ENCODE measurements at regions not wholly inside any gene's neighbourhood (a gene's known extent, or its start where the extent isn't known, plus 50 kb on each side); places are given as distances from the start of the nearest gene placed in this dataset.

DNA sequence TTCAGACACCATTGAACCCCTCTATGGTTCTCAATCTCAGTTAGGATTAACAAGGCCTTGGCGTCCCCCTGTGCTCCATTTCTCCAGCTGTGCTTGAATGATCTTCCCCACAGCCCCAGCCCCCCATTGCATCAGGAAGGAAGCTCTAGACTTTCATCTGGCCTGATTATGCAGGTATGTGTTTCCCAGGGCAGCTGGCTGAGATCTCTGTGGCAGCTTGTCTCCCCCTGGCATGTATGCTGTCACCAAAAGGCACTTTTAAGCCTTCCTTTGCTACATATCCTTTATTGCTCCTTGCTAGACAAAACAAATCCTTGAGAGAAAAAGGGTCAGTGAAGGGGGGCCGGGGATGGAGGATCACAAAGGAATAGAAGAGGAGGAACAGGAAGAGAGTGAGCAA lies 1056.0 kb upstream of the SLIT2 start:
- no peaks in the 10 kb centered on the region for H3K9me3 ChIP-seq
- intact Hi-C loops (cut with DNase I) = no loop called here
- TF ChIP-seq, protein P1, sequence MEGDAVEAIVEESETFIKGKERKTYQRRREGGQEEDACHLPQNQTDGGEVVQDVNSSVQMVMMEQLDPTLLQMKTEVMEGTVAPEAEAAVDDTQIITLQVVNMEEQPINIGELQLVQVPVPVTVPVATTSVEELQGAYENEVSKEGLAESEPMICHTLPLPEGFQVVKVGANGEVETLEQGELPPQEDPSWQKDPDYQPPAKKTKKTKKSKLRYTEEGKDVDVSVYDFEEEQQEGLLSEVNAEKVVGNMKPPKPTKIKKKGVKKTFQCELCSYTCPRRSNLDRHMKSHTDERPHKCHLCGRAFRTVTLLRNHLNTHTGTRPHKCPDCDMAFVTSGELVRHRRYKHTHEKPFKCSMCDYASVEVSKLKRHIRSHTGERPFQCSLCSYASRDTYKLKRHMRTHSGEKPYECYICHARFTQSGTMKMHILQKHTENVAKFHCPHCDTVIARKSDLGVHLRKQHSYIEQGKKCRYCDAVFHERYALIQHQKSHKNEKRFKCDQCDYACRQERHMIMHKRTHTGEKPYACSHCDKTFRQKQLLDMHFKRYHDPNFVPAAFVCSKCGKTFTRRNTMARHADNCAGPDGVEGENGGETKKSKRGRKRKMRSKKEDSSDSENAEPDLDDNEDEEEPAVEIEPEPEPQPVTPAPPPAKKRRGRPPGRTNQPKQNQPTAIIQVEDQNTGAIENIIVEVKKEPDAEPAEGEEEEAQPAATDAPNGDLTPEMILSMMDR (IDR thresholded peaks at IDR 0.05) = no peak
- H3K27me3 ChIP-seq (ENCODE audit: low read depth) = no peaks in the 10 kb centered on the region
- DNase-seq = no peak
- no peak overlapping the region for H3K4me3 ChIP-seq
- no peak overlapping the region for H3K27ac ChIP-seq
- no peaks in the 10 kb centered on the region for H3K4me1 ChIP-seq
- H3K36me3 ChIP-seq = no peaks in the 10 kb centered on the region
- no peak for ATAC-seq

DNA sequence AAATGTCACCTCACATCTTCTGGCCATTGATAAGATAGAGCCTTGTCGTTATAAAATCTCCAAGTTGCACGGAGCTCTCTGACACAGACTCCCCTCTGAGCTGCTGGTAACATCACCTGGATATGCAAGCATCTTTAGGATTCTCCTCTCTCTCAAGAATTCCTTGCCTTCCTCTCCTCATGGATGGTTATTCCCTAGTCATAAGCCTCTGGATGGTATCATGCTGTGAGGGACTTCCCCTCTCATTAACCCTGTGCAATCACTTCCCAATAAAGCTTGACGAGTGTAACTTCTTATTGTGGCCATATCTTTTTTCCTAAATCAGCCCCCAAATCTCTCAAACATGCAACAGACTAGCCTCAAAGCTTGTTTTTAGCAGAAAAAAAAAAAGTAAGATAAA lies 1057.0 kb upstream of the SLIT2 start:
- ATAC-seq = no peak

GRCh38 chr4:19193274-19193981 lies 1058.3 kb upstream of the SLIT2 start:
- TF ChIP-seq, protein P1 (IDR thresholded peaks at IDR 0.05) = no peak
- intact Hi-C loops (cut with DNase I) = no loop called here
- no peaks in the 10 kb centered on the region for H3K4me1 ChIP-seq
- H3K9me3 ChIP-seq = no peaks in the 10 kb centered on the region
- no peak for ATAC-seq
- no peaks in the 10 kb centered on the region for H3K27me3 ChIP-seq (ENCODE audit: low read depth)
- no peak overlapping the region for H3K27ac ChIP-seq
- DNase-seq = no peak
- no peak overlapping the region for H3K4me3 ChIP-seq
- no peaks in the 10 kb centered on the region for H3K36me3 ChIP-seq

More for the DNA sequence above, 1057.0 kb upstream of the SLIT2 start:
- no peak overlapping the region for H3K4me3 ChIP-seq
- DNase-seq = no peak
- TF ChIP-seq, protein P1 (IDR thresholded peaks at IDR 0.05) = no peak
- H3K36me3 ChIP-seq = no peaks in the 10 kb centered on the region
- H3K27me3 ChIP-seq (ENCODE audit: low read depth) = no peaks in the 10 kb centered on the region
- no peaks in the 10 kb centered on the region for H3K9me3 ChIP-seq
- no peaks in the 10 kb centered on the region for H3K4me1 ChIP-seq
- no peak overlapping the region for H3K27ac ChIP-seq
- intact Hi-C loops (cut with DNase I) = no loop called here

DNA sequence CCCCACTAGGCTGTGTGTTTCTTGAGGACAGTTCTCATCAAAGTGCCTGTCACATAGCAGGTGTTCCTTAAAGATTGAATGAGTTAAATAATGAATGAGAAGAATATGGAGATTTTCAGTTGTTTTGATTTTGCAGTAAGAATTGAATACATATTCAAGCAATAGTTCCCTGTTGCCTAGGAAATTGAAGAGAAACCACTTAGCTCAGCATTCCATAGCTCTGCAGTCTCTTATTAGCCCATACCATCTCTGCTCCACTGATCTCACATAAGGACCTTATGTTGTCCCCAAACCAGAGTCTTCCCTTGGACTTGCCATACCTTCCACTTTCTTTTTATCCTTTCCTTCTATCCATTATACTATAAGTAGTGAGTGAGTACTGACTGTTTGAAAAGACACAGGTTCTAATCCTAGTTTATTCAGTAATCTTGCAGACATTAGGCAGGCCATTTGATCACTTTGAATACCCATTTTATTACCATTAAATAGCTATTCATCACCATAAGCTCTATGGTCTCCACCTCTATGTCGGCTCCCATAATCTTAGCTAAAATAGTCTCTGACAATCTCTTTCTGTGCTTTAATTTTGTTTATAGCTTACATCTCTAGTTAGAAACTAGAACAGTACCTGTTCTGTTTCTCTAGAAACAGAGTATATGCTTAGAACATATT lies 1059.6 kb upstream of the SLIT2 start:
- Histone ChIP-seq H3K27me3 (ENCODE audit: low read depth) (no peaks in the 10 kb centered on the region), H3K9me3 (no peaks in the 10 kb centered on the region), H3K27ac (no peak overlapping the region), H3K4me1 (no peaks in the 10 kb centered on the region), H3K36me3 (no peaks in the 10 kb centered on the region), H3K4me3 (no peak overlapping the region)
- no peak for ATAC-seq
- TF ChIP-seq, protein P1 (IDR thresholded peaks at IDR 0.05) = no peak
- no peak for DNase-seq
- intact Hi-C loops (cut with DNase I) = no loop called here

DNA sequence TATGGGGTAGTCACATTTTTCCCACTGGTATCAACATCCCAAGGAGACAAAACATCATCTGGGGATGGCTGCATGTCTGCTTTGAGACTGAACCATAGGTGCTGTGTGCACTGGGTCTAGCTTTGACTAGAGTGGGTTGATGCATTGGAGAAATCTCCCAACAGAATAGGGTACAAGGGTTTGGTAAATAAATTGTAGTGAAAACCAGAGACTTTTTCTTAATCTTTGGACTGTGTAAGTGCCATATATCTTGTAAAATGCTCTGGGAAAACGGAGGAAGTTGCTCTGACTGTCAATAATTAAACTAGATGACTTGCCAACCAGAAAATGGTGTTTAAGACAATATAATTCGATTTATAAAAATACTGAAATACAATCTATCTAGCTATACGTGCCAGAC lies 1064.0 kb upstream of the SLIT2 start:
- Histone ChIP-seq H3K27me3 (ENCODE audit: low read depth) (no peaks in the 10 kb centered on the region), H3K4me3 (no peak overlapping the region), H3K9me3 (no peaks in the 10 kb centered on the region), H3K36me3 (no peaks in the 10 kb centered on the region), H3K4me1 (no peaks in the 10 kb centered on the region), H3K27ac (no peak overlapping the region)
- TF ChIP-seq, protein P1 (IDR thresholded peaks at IDR 0.05) = no peak
- no peak for ATAC-seq
- no peak for DNase-seq
- intact Hi-C loops (cut with DNase I) = no loop called here

Measured in lower lobe of right lung (tissue), 2 donors.